GM13977 (cell line): ENCODE measurements at regions not wholly inside any gene's neighbourhood (a gene's known extent, or its start where the extent isn't known, plus 50 kb on each side); places are given as distances from the start of the nearest gene placed in this dataset.

Experiments
- DNase-seq: peaks from one replicate; pipeline ENCODE4 v3.0.0; 2012; ENCODE audit warnings: low spot score
- CTCF ChIP-seq: IDR thresholded peaks from 2 replicates; pipeline ENCODE4 v1.5.1; 2012; ENCODE audit warnings: mild to moderate bottlenecking, control low read depth; ENCODE audit not compliant: insufficient read depth; ENCODE audit errors: extremely low read depth, missing control alignments
- in situ Hi-C: fragments of 300-500 bp; cut with MboI; formaldehyde crosslinking; loops from one replicate; pipeline ENCODE4 v1.12.0; 2022; ENCODE audit warnings: low sequenced_read_pairs, low pct_unique_long_range_greater_than_20kb, mixed read lengths, inconsistent platforms; ENCODE audit not compliant: unreplicated experiment

DNA sequence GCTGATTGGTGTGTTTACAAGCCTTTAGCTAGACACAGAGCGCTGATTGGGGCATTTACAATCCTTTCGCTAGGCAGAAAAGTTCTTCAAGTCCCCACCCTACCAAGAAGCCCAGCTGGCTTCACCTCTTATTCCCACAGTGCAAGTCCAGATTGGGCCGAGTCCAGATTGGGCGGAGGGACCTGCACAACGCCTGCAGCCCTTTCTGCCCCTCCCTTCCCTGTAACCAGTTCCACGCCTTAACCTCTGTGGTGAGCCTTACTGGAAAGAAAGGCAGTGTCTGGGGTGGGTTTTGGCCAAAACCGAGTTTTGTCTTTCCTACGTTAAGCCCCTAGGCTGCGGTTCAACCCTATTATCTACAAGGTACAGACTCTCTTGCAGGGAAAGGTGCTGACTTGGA lies 268.7 kb downstream of the ZEB1 start:
- TF ChIP-seq CTCF, result no peak
- in situ Hi-C loops, result no loop called here

DNA sequence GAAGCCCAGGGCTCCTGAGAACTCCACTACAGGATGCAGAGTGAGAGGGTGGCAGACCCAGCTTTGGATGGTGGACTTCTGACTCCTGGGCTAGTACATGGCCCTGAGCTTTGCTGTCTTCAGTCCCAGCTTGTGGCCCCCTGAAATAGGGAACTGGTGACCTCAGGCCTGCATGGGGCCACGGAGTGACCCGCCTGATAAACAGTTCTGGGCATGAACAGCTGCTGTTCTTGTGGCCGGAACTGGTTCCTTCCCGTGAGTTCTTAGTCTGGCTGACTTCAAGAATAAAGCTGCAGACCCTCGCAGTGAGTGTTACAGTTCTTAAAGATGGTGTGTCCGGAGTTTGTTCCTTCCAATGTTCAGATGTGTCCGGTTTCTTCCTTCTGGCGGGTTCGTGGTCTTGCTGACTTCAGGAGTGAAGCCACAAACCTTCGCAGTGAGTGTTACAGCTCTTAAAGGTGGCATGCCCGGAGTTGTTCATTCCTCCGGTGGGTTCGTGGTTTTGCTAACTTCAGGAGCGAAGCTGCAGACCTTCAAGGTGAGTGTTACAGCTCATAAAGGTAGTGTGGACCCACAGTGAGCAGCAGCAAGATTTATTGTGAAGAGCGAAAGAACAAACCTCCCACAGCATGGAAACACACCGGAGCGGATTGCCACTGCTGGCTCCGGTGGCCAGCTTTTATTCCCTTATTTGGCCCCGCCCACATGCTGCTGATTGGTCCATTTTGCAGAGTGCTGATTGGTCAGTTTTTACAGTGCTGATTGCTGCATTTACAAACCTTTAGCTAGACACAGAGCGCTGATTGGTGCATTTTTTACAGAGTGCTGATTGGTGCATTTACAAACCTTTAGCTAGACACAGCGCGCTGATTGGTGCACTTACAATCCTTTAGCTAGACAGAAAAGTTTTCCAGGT lies 268.0 kb downstream of the ZEB1 start:
- DNase-seq, result no peak
- no peak for TF ChIP-seq CTCF
- in situ Hi-C loops, result no loop called here

More for the DNA sequence above, 268.7 kb downstream of the ZEB1 start:
- no peak for DNase-seq

DNA sequence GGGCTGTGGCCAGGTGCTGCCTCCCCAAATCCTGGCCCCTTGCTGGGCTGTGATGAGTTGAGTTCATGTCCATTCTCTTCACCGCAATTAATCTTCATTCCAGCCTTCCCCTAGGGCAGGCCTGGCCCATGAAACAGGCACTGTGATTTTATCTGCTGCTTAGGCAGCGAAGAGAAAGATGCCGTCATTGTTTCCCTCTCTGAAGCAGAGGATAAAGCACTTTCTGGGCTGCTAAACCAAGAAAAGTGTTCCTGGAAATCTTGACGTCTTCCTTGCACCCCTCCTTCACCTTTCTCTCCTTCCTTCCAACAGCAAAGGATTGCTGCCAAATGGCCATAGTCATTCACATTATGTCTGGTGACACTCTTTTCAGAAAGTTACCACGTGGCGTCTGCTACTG lies 265.9 kb downstream of the ZEB1 start:
- no peak for DNase-seq
- in situ Hi-C loops, result no loop called here

GRCh38 chr10:31584098-31584631 lies 265.1 kb downstream of the ZEB1 start:
- in situ Hi-C loops, result no loop called here
- no peak for DNase-seq
- no peak for TF ChIP-seq CTCF

More for the DNA sequence above, 265.9 kb downstream of the ZEB1 start:
- no peak for TF ChIP-seq CTCF

- no peak for DNase-seq
- in situ Hi-C loops, result no loop called here
- no peak for TF ChIP-seq CTCF
Measured at GRCh38 chr10:31583293-31583692, 264.3 kb downstream of the ZEB1 start.

GRCh38 chr10:31582365-31583052 lies 263.5 kb downstream of the ZEB1 start:
- no peak for DNase-seq
- TF ChIP-seq CTCF, result no peak
- in situ Hi-C loops, result no loop called here
